Right lobe of liver (tissue), 4 donors: ENCODE measurements at regions not wholly inside any gene's neighbourhood (a gene's known extent, or its start where the extent isn't known, plus 50 kb on each side); places are given as distances from the start of the nearest gene placed in this dataset.

Experiments
- CTCF ChIP-seq, 4 donors: fragments of 200-600 bp in 3 of 4; fragments of 450-650 bp in 1 of 4; IDR thresholded peaks; one replicate each; pipeline versions ENCODE4 v1.5.1 to v1.8.0; 2016 to 2022; ENCODE audit warnings: antibody characterized with exemption in 4 of 4, mild to moderate bottlenecking in 2 of 4
- POLR2A ChIP-seq: fragments of 450-650 bp; IDR thresholded peaks from one replicate; pipeline ENCODE4 v1.6.1; 2017; ENCODE audit warnings: antibody characterized with exemption, mild to moderate bottlenecking
- donor health status: DM: no; HTN: no; CAD: no.
- donor health status: DM: no; HTN: no; CAD: no.
- donor health status: DM: no; HTN: yes; CAD: no.

DNA sequence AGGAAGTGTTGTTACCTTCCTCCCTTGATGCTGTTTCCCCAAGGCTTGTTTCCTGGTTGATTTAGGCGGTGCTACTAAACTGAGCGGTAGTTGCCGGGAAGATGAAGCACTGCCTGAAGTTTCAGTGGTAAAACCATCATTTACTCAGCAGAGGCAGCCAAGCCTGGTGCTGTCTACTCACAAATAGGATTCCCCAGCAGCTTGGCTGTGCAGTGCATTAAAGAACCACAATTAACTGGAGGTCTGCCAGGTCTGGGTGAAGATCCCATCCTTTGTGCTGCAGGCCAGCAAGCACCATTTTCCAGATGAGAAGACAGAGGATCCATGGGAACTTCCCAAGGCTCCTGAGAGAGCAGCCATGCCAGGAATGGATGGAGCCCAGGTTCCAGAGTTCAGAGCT lies 231.9 kb upstream of the E2F8 start:
- no peak for TF ChIP-seq CTCF (IDR thresholded peaks at IDR 0.05)
- TF ChIP-seq POLR2A, result no peak
